ENCODE measurements at regions not wholly inside any gene's neighbourhood (a gene's known extent, or its start where the extent isn't known, plus 50 kb on each side); places are given as distances from the start of the nearest gene placed in this dataset.

GRCh38 chr10:60652628-60653027 lies 125.7 kb upstream of the CDK1 start:
- TF ChIP-seq MAX (IDR thresholded peaks at IDR 0.05) (no peak), CTCF (IDR thresholded peaks at IDR 0.05; ENCODE audit: low read depth, low read length, missing input control) (no peak), YY1 (IDR thresholded peaks at IDR 0.05) (no peak), HNF4A (conservative IDR thresholded peaks at IDR 0.05) (no peak), TAF1 (conservative IDR thresholded peaks at IDR 0.05) (no peak), ATF3 (IDR thresholded peaks at IDR 0.05) (no peak), JUND (IDR thresholded peaks at IDR 0.05) (no peak), FOXA1 (IDR thresholded peaks at IDR 0.05) (no peak), RAD21 (IDR thresholded peaks at IDR 0.05) (no peak), GABPA (IDR thresholded peaks at IDR 0.05 in 1 of 2, conservative IDR thresholded peaks at IDR 0.05 in 1 of 2) (no peak), ZBTB33 (IDR thresholded peaks at IDR 0.05) (no peak), REST (IDR thresholded peaks at IDR 0.05) (no peak), EGR1 (IDR thresholded peaks at IDR 0.05; ENCODE audit: low read depth in 2 of 2) (no peak)

Measured in liver (tissue), 3 donors.